K562 (cell line): ENCODE measurements at regions not wholly inside any gene's neighbourhood (a gene's known extent, or its start where the extent isn't known, plus 50 kb on each side); places are given as distances from the start of the nearest gene placed in this dataset.
A peak's percentile ranks its signal among the peaks of the same experiment; 100 is the strongest.

ENCODE experiments used
- ATAC-seq: fragments of 200-7000 bp; cut with Tn5 transposase; 3 replicates; pipeline ENCODE4 v1.9.1; 2020; ENCODE audit warnings: moderate library complexity
- BruUV-seq: library from RNA; stranded (reverse); fragments of 400-500 nt; replicated peaks from 2 replicates; lab custom pipeline; 2021; lab: Mats Ljungman, UMichigan
- CTCF ChIA-PET: fragments of 300-600 bp; formaldehyde crosslinking; extraction: SDS; loops from one replicate; lab custom pipeline; 2021; ENCODE audit warnings: low intra/inter-chr PET ratio; lab: Yijun Ruan, JAX
- POLR2A ChIA-PET: fragments of 300-600, 350-650 bp; sonication (Branson Sonifier 250); formaldehyde crosslinking; extraction: SDS; loops from one replicate; lab custom pipeline; 2021; ENCODE audit warnings: antibody characterized with exemption, inconsistent platforms; lab: Yijun Ruan, JAX
- DNase-seq, 4 experiments: peaks; one replicate each; pipeline versions ENCODE4 v3.0.0 to v3.0.0-alpha.2; 2011 to 2018; ENCODE audit warnings: low spot score in 3 of 4, mixed read lengths in 3 of 4; ENCODE audit errors: extremely low read depth in 1 of 4
- FAIRE-seq: peaks from 2 replicates; lab custom pipeline; 2011; peaks lifted over from hg19 to GRCh38; lab: Jason Lieb, UNC
- H2AFZ ChIP-seq: 2 replicates; pipeline ENCODE4 v1.6.0; 2011; ENCODE audit warnings: low read depth, low read length, control low read depth, inconsistent platforms
- H3K27ac ChIP-seq: fragments of 200-600 bp; 3 replicates; pipeline ENCODE4 v1.8.0; 2011; ENCODE audit warnings: low read depth, mild to moderate bottlenecking, control low read depth, inconsistent platforms, low read length, moderate library complexity, mixed read lengths; ENCODE audit errors: extremely low read depth
- H3K27me3 ChIP-seq, 2 experiments: fragments of 300-600 bp in 1 of 2; 2 replicates in 1 of 2; 3 replicates in 1 of 2; pipeline versions ENCODE4 v1.6.0 to v1.8.0; 2011; ENCODE audit warnings: inconsistent platforms in 2 of 2, low read length in 2 of 2, mild to moderate bottlenecking in 1 of 2, mixed read lengths in 1 of 2, moderate library complexity in 1 of 2; ENCODE audit not compliant: control insufficient read depth in 2 of 2, insufficient read depth in 2 of 2
- H3K36me3 ChIP-seq: fragments of 300-600 bp; 3 replicates; pipeline ENCODE4 v1.8.0; 2011; ENCODE audit warnings: mild to moderate bottlenecking, low read length, inconsistent platforms; ENCODE audit not compliant: control insufficient read depth, insufficient read depth
- H3K4me1 ChIP-seq, 2 experiments: fragments of 200-600 bp in 1 of 2; replicated peaks in 1 of 2; 2 replicates in 1 of 2; 3 replicates in 1 of 2; pipeline versions ENCODE4 v1.5.1 to v1.8.0; 2011; ENCODE audit warnings: inconsistent platforms in 2 of 2, low read length in 2 of 2, mild to moderate bottlenecking in 1 of 2, mixed read lengths in 1 of 2, moderate library complexity in 1 of 2; ENCODE audit not compliant: control insufficient read depth in 2 of 2, insufficient read depth in 2 of 2
- H3K4me2 ChIP-seq: 2 replicates; pipeline ENCODE4 v1.6.1; 2011; ENCODE audit warnings: low read length, control low read depth, inconsistent platforms, mixed read lengths; ENCODE audit not compliant: insufficient read depth
- H3K4me3 ChIP-seq: fragments of 200-600 bp; sonication (generic), shearing (Covaris generic); 2 replicates; pipeline ENCODE4 v1.5.1; 2016; ENCODE audit warnings: control low read depth, inconsistent platforms
- H3K79me2 ChIP-seq: fragments of 200-600 bp; 3 replicates; pipeline ENCODE4 v1.8.0; 2011; ENCODE audit warnings: low read length, inconsistent platforms; ENCODE audit not compliant: control insufficient read depth, insufficient read depth
- H3K9ac ChIP-seq, 2 experiments: 2 replicates each; pipeline versions ENCODE4 v1.6.0 to v1.6.1; 2011; ENCODE audit warnings: low read depth in 2 of 2, low read length in 2 of 2, control low read depth in 1 of 2, inconsistent platforms in 1 of 2, mild to moderate bottlenecking in 1 of 2, mixed read lengths in 1 of 2; ENCODE audit not compliant: insufficient read depth in 1 of 2
- H3K9me1 ChIP-seq: one replicate; pipeline ENCODE4 v1.6.0; 2011; ENCODE audit warnings: inconsistent platforms, mild to moderate bottlenecking, low read length, moderate library complexity; ENCODE audit not compliant: control insufficient read depth, insufficient read depth
- H3K9me3 ChIP-seq: replicated peaks from 2 replicates; pipeline ENCODE4 v1.5.1; 2011; ENCODE audit warnings: low read depth, low read length, inconsistent platforms; ENCODE audit not compliant: control insufficient read depth, insufficient read depth
- H4K20me1 ChIP-seq: replicated peaks from 2 replicates; pipeline ENCODE4 v1.6.1; 2011; ENCODE audit warnings: low read length, inconsistent platforms, mixed read lengths; ENCODE audit not compliant: control insufficient read depth, insufficient read depth
- CCAR2 ChIP-seq: fragments of 200-400 bp; formaldehyde crosslinking; IDR thresholded peaks from 2 replicates; pipeline ENCODE4 v1.6.1; 2017; ENCODE audit warnings: mild to moderate bottlenecking, low read depth, low read length
- GABPA ChIP-seq: fragments of 200-800 bp; sonication (Bioruptor generic); conservative IDR thresholded peaks from 2 replicates; pipeline ENCODE4 v1.6.1; 2016; ENCODE audit warnings: low read depth, missing genetic modification characterization, missing compliant biosample characterization
- MEF2A ChIP-seq: IDR thresholded peaks from 2 replicates; pipeline ENCODE4 v1.6.1; 2011; ENCODE audit warnings: low read depth, mild to moderate bottlenecking, low read length, moderate library complexity; ENCODE audit not compliant: control insufficient read depth
- PHF20 ChIP-seq: fragments of 450-650 bp; IDR thresholded peaks from 2 replicates; pipeline ENCODE4 v1.6.1; 2018; ENCODE audit not compliant: partially characterized antibody
- POLR2AphosphoS2 ChIP-seq: IDR thresholded peaks from 2 replicates; pipeline ENCODE4 v1.6.1; 2012; ENCODE audit warnings: low read length, improper control_type of control experiment
- POLR3G ChIP-seq: IDR thresholded peaks from 2 replicates; pipeline ENCODE4 v1.6.1; 2011; ENCODE audit not compliant: insufficient read length, insufficient replicate concordance; ENCODE audit errors: extremely low read depth
- RBM22 ChIP-seq: fragments of 200-400 bp; formaldehyde crosslinking; IDR thresholded peaks from 2 replicates; pipeline ENCODE4 v1.6.1; 2018; ENCODE audit warnings: low read length, low read depth; ENCODE audit not compliant: poor library complexity, severe bottlenecking
- SUPT5H ChIP-seq: fragments of 450-650 bp; IDR thresholded peaks from 2 replicates; pipeline ENCODE4 v1.6.1; 2016
- TAF9B ChIP-seq: fragments of 450-650 bp; IDR thresholded peaks from 2 replicates; pipeline ENCODE4 v1.6.1; 2018; ENCODE audit warnings: mild to moderate bottlenecking; ENCODE audit not compliant: partially characterized antibody
- TCFL5 ChIP-seq: fragments of 250-450 bp; sonication (Bioruptor Pico); conservative IDR thresholded peaks from 2 replicates; pipeline ENCODE4 v1.6.1; 2021; ENCODE audit warnings: mild to moderate bottlenecking, moderate library complexity, matching md5 sums
- ZC3H11A ChIP-seq: IDR thresholded peaks from 2 replicates; pipeline ENCODE4 v1.6.1; 2012; ENCODE audit warnings: low read depth, low read length, improper control_type of control experiment
- ZNF124 ChIP-seq: sonication (generic); formaldehyde crosslinking; IDR thresholded peaks from 2 replicates; pipeline ENCODE4 v1.8.1; 2022; ENCODE audit warnings: missing genetic modification reagents
- ZNF316 ChIP-seq: fragments of 450-650 bp; IDR thresholded peaks from 2 replicates; pipeline ENCODE4 v1.6.1; 2016
- ZNF324 ChIP-seq: fragments of 250-450 bp; sonication (Bioruptor Pico); IDR thresholded peaks from 2 replicates; pipeline ENCODE4 v1.4.0; 2020; ENCODE audit warnings: mild to moderate bottlenecking
- ZNF431 ChIP-seq: sonication (generic); formaldehyde crosslinking; IDR thresholded peaks from 2 replicates; pipeline ENCODE4 v1.8.0; 2022; ENCODE audit warnings: mild to moderate bottlenecking, missing genetic modification reagents
- ZNF75A ChIP-seq: fragments of 450-650 bp; formaldehyde crosslinking; IDR thresholded peaks from 2 replicates; pipeline ENCODE4 v1.4.0; 2020; ENCODE audit warnings: mild to moderate bottlenecking
- WGBS: fragments of 100-300 bp; shearing (Covaris generic); methylation state at CpG from one replicate; pipeline ENCODE4 v1.1.6; 2016; ENCODE audit warnings: low coverage, mixed read lengths; ENCODE audit not compliant: insufficient coverage; ENCODE audit errors: missing lambda C conversion rate; 5-methylcytosine and 5-hydroxymethylcytosine counted together
- in situ Hi-C: fragments of 300-500 bp; cut with MboI; formaldehyde crosslinking; loops from 4 replicates; pipeline ENCODE4 v1.15.0; 2018; ENCODE audit warnings: inconsistent platforms, mixed read lengths
- intact Hi-C: fragments of 100-400 bp; cut with micrococcal nuclease; formaldehyde crosslinking; loops from 2 replicates; pipeline ENCODE4 v1.14.2; 2022
- TF ChIP-seq, protein P1 (sequence below): fragments of 450-650 bp; IDR thresholded peaks from 2 replicates; pipeline ENCODE4 v1.6.1; 2016

- no peaks in the 10 kb centered on the region for H3K9me1 ChIP-seq
- no peak overlapping the region for H3K27ac ChIP-seq
- no peaks in the 10 kb centered on the region for H3K79me2 ChIP-seq
- no peak overlapping the region for H3K9ac ChIP-seq
- no peaks in the 10 kb centered on the region for H3K4me1 ChIP-seq
- H3K4me2 ChIP-seq = no peak overlapping the region
- no peak overlapping the region for H3K4me3 ChIP-seq
- no peaks in the 10 kb centered on the region for H3K9me3 ChIP-seq
- WGBS = 0% methylated on average over 4 of the region's 4 CpGs
- H3K27me3 ChIP-seq = no peaks in the 10 kb centered on the region
- intact Hi-C loops (no loop called here), in situ Hi-C loops (no loop called here)
- DNase-seq (no peak), FAIRE-seq (no peak), ATAC-seq (no peak)
- no TSS peak for BruUV-seq
- CTCF ChIA-PET = no interaction called here
- no peaks in the 10 kb centered on the region for H4K20me1 ChIP-seq
- no peak for TF ChIP-seq CCAR2
- no peak for TF ChIP-seq MEF2A
- TF ChIP-seq SUPT5H = no peak
- TF ChIP-seq ZNF316 = peak; percentile 12; the same call in 1 of the 2 replicates
- POLR2A ChIA-PET = no interaction called here
- no peaks in the 10 kb centered on the region for H3K36me3 ChIP-seq
- no peak overlapping the region for H2AFZ ChIP-seq
Measured at GRCh38 chr4:137213372-137214173, 318.7 kb downstream of the PCDH18 start.

DNA sequence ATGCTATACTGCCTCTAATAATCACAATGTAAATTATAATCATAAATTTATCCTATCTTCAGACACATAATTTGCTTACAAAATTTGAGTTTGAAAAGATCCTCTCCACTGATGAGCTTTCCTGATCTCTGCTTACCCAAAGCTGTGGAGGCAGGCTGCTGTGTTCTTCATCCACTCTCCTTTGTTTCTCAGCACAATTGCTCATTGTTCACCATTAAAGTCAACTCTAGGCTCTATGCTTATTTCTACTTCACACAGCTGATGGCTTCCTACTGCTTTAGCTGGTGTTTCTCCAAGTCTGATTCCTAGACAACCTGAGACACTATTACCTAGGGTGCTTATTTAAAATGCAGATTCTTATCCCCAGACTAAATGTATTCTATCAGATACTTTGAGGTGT, 319.7 kb downstream of the PCDH18 start:
- no TSS peak for BruUV-seq

More for the DNA sequence above, 319.7 kb downstream of the PCDH18 start:
- ChIA-PET POLR2A (no interaction called here), CTCF (no interaction called here)
- H3K79me2 ChIP-seq = no peaks in the 10 kb centered on the region
- H3K27ac ChIP-seq = no peak overlapping the region
- intact Hi-C loops (no loop called here), in situ Hi-C loops (no loop called here)
- no peak for FAIRE-seq
- H3K9me1 ChIP-seq = no peaks in the 10 kb centered on the region
- H2AFZ ChIP-seq = no peak overlapping the region
- no peaks in the 10 kb centered on the region for H4K20me1 ChIP-seq
- no peaks in the 10 kb centered on the region for H3K4me1 ChIP-seq
- H3K9ac ChIP-seq = no peak overlapping the region
- H3K4me3 ChIP-seq = no peak overlapping the region
- no peaks in the 10 kb centered on the region for H3K9me3 ChIP-seq
- no peak for DNase-seq
- H3K36me3 ChIP-seq = no peaks in the 10 kb centered on the region
- TF ChIP-seq ZNF324 (CRISPR knock-in tag) = no peak
- TF ChIP-seq ZNF75A (CRISPR knock-in tag) = no peak
- no peak for TF ChIP-seq ZNF431
- no peak for TF ChIP-seq TAF9B
- no peak for TF ChIP-seq ZNF124 (CRISPR knock-in tag)
- no peak for TF ChIP-seq ZC3H11A
- TF ChIP-seq, protein P1, sequence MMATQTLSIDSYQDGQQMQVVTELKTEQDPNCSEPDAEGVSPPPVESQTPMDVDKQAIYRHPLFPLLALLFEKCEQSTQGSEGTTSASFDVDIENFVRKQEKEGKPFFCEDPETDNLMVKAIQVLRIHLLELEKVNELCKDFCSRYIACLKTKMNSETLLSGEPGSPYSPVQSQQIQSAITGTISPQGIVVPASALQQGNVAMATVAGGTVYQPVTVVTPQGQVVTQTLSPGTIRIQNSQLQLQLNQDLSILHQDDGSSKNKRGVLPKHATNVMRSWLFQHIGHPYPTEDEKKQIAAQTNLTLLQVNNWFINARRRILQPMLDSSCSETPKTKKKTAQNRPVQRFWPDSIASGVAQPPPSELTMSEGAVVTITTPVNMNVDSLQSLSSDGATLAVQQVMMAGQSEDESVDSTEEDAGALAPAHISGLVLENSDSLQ = no peak
- TF ChIP-seq POLR2AphosphoS2 = no peak
- no peak for TF ChIP-seq RBM22
- TF ChIP-seq POLR3G = no peak
- TF ChIP-seq GABPA = no peak
- TF ChIP-seq PHF20 = no peak
- no peak for TF ChIP-seq TCFL5
- no peak for ATAC-seq
- no peaks in the 10 kb centered on the region for H3K27me3 ChIP-seq
- no peak overlapping the region for H3K4me2 ChIP-seq
